CD4-positive, alpha-beta T cell (primary cell): ENCODE measurements at regions not wholly inside any gene's neighbourhood (a gene's known extent, or its start where the extent isn't known, plus 50 kb on each side); places are given as distances from the start of the nearest gene placed in this dataset.
"Not testable (repeated sequence)": the region's sequence is repeated elsewhere in the genome, so short reads cannot be mapped to it uniquely, and the experiment has no call there.

ENCODE experiments used
- ATAC-seq: fragments of 200-7000 bp; cut with Tn5 transposase; one replicate; pipeline ENCODE4 v1.10.0; 2022; ENCODE audit warnings: mild to moderate bottlenecking; ENCODE audit not compliant: poor library complexity
- CTCF ChIA-PET: fragments of 350-600 bp; sonication (Branson Sonifier 250); formaldehyde crosslinking; loops from one replicate; lab custom pipeline; 2021; ENCODE audit warnings: antibody characterized with exemption, inconsistent platforms; lab: Charles Lee
- POLR2A ChIA-PET: fragments of 350-600 bp; sonication (Branson Sonifier 250); formaldehyde crosslinking; loops from one replicate; lab custom pipeline; 2021; ENCODE audit warnings: antibody characterized with exemption, inconsistent platforms; lab: Charles Lee
- DNase-seq, 14 experiments: peaks; one replicate each; pipeline ENCODE4 v3.0.0-alpha.2; 2013 to 2020; ENCODE audit warnings: mixed read lengths in 2 of 14
- H3K27ac ChIP-seq, 2 donors: one replicate each; pipeline versions ENCODE4 v1.5.1 to v1.7.0; 2013; ENCODE audit warnings: low read length in 2 of 2, low read depth in 1 of 2, mild to moderate bottlenecking in 1 of 2
- H3K27me3 ChIP-seq, 2 experiments: 1 replicate in 1 of 2; 2 replicates in 1 of 2; pipeline versions ENCODE4 v1.6.1 to v1.7.0; 2013; ENCODE audit warnings: low read length in 2 of 2, control low read depth in 1 of 2, mild to moderate bottlenecking in 1 of 2, moderate library complexity in 1 of 2; ENCODE audit not compliant: insufficient read depth in 2 of 2, control insufficient read depth in 1 of 2
- H3K36me3 ChIP-seq: one replicate; pipeline ENCODE4 v1.6.1; 2013; ENCODE audit warnings: low read length, control low read depth; ENCODE audit not compliant: insufficient read depth
- H3K4me1 ChIP-seq: one replicate; pipeline ENCODE4 v1.6.1; 2013; ENCODE audit warnings: low read length, control low read depth; ENCODE audit not compliant: insufficient read depth
- H3K4me3 ChIP-seq: one replicate; pipeline ENCODE4 v1.5.1; 2013; ENCODE audit warnings: mild to moderate bottlenecking, low read length, moderate library complexity
- H3K9me3 ChIP-seq, 2 experiments: 1 replicate in 1 of 2; 2 replicates in 1 of 2; pipeline versions ENCODE4 v1.6.1 to v1.7.0; 2013; ENCODE audit warnings: low read length in 2 of 2, mild to moderate bottlenecking in 2 of 2, control low read depth in 1 of 2, moderate library complexity in 1 of 2; ENCODE audit not compliant: control insufficient read depth in 1 of 2, insufficient read depth in 1 of 2
- H3K27ac Mint-ChIP-seq: one replicate; pipeline ENCODE4 v1.8.0; 2020; ENCODE audit warnings: mixed read lengths
- H3K27me3 Mint-ChIP-seq: one replicate; pipeline ENCODE4 v1.8.0; 2021; ENCODE audit warnings: mixed read lengths
- H3K36me3 Mint-ChIP-seq: one replicate; pipeline ENCODE4 v1.8.0; 2021; ENCODE audit warnings: low read depth, mixed read lengths
- H3K4me1 Mint-ChIP-seq: one replicate; pipeline ENCODE4 v1.8.0; 2021; ENCODE audit warnings: low read depth, mixed read lengths
- H3K4me3 Mint-ChIP-seq: one replicate; pipeline ENCODE4 v1.8.0; 2020; ENCODE audit warnings: mild to moderate bottlenecking, mixed read lengths
- H3K9me3 Mint-ChIP-seq: one replicate; pipeline ENCODE4 v1.8.0; 2020; ENCODE audit warnings: mixed read lengths
- CTCF ChIP-seq: fragments of 200-600 bp; IDR thresholded peaks from one replicate; pipeline ENCODE4 v1.8.0; 2022; ENCODE audit warnings: antibody characterized with exemption, mild to moderate bottlenecking
- intact Hi-C, 2 experiments: fragments of 100-400 bp; cut with DNase I in 1 of 2; cut with micrococcal nuclease in 1 of 2; formaldehyde crosslinking; loops; one replicate each; pipeline versions ENCODE4 v1.15.1 to v1.9.0; 2023 to 2025; cut with DNase I, micrococcal nuclease

DNA sequence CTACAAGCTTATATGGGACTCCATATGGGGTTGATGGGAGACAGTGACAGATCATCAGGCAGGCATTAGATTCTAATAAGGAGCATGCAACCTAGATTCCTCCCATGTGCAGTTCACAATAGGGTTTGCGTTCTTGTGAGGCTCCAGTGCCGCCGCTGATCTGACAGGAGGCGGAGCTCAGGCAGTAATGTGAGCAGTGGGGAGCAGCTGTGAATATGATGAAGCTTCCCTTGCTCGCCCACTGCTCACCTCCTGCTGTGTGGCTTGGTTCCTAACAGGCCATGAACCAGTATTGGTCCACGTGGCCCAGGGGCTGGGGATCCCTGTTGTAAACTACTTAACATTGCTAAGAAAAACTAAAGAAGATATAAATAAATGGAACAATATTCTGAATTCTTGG lies 378.4 kb downstream of the KCNRG start:
- Mint-ChIP-seq H3K4me3 (no peak overlapping the region), H3K27me3 (no peaks in the 10 kb centered on the region), H3K9me3 (no peaks in the 10 kb centered on the region), H3K27ac (no peak overlapping the region), H3K4me1 (no peaks in the 10 kb centered on the region), H3K36me3 (no peaks in the 10 kb centered on the region)
- no peaks in the 10 kb centered on the region for H3K9me3 ChIP-seq
- ChIA-PET CTCF (no interaction called here), POLR2A (no interaction called here)
- H3K27ac ChIP-seq: no peak overlapping the region
- ATAC-seq (no peak), DNase-seq (no peak)
- intact Hi-C loops: no loop called here
- H3K4me3 ChIP-seq: no peak overlapping the region
- H3K27me3 ChIP-seq: no peaks in the 10 kb centered on the region
- H3K36me3 ChIP-seq: no peaks in the 10 kb centered on the region
- no peak for TF ChIP-seq CTCF
- no peaks in the 10 kb centered on the region for H3K4me1 ChIP-seq

DNA sequence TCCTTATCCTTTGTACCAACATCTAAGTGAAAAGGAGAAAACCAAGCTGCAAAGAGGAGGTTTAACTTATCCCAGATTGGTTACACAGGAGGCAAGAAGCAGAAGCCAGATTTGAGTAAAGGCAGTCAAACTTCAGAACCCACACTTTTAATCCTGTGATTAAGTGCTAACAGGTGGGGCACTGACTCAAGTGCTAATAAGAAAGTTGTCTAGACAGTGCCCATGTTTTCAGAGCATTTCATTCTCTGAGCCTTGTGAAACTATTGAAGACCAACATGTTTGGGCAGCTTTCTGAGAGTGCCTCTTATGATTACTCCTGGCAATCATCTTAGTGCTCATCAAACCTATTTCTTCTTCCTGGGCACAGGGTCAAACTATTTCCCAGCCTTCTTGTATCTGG lies 380.8 kb downstream of the KCNRG start:
- no peak for DNase-seq
- H3K27me3 ChIP-seq: no peaks in the 10 kb centered on the region
- H3K9me3 Mint-ChIP-seq: no peaks in the 10 kb centered on the region
- no peak overlapping the region for H3K4me3 ChIP-seq
- H3K27ac ChIP-seq: no peak overlapping the region
- H3K4me1 ChIP-seq: no peaks in the 10 kb centered on the region
- no peaks in the 10 kb centered on the region for H3K36me3 ChIP-seq
- TF ChIP-seq CTCF: no peak
- H3K27me3 Mint-ChIP-seq: no peaks in the 10 kb centered on the region
- POLR2A ChIA-PET: no interaction called here
- H3K36me3 Mint-ChIP-seq: no peaks in the 10 kb centered on the region
- no peaks in the 10 kb centered on the region for H3K9me3 ChIP-seq
- CTCF ChIA-PET: no interaction called here
- no peak overlapping the region for H3K4me3 Mint-ChIP-seq
- intact Hi-C loops: no loop called here
- no peaks in the 10 kb centered on the region for H3K4me1 Mint-ChIP-seq
- no peak overlapping the region for H3K27ac Mint-ChIP-seq
- no peak for ATAC-seq

DNA sequence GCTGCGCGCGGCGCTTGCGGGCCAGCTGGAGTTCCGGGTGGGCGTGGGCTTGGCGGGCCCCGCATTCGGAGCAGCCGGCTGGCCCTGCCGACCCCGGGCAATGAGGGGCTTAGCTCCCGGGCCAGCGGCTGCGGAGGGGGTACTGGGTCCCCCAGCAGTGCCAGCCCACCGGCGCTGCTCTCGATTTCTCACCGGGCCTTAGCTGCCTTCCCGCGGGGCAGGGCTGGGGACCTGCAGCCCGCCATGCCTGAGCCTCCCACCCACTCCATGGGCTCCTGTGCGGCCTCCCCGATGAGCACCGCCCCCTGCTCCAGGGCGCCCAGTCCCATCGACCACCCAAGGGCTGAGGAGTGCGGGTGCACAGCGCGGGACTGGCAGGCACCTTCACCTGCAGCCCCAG lies 381.4 kb downstream of the KCNRG start:
- ATAC-seq, H3K27me3 Mint-ChIP-seq, H3K4me3 Mint-ChIP-seq, CTCF ChIA-PET, H3K4me3 ChIP-seq, H3K4me1 ChIP-seq, H3K9me3 ChIP-seq, H3K9me3 Mint-ChIP-seq, POLR2A ChIA-PET, DNase-seq, H3K27ac ChIP-seq, H3K27me3 ChIP-seq, H3K4me1 Mint-ChIP-seq, H3K36me3 ChIP-seq, H3K27ac Mint-ChIP-seq, H3K36me3 Mint-ChIP-seq, intact Hi-C loops: not testable (repeated sequence)

DNA sequence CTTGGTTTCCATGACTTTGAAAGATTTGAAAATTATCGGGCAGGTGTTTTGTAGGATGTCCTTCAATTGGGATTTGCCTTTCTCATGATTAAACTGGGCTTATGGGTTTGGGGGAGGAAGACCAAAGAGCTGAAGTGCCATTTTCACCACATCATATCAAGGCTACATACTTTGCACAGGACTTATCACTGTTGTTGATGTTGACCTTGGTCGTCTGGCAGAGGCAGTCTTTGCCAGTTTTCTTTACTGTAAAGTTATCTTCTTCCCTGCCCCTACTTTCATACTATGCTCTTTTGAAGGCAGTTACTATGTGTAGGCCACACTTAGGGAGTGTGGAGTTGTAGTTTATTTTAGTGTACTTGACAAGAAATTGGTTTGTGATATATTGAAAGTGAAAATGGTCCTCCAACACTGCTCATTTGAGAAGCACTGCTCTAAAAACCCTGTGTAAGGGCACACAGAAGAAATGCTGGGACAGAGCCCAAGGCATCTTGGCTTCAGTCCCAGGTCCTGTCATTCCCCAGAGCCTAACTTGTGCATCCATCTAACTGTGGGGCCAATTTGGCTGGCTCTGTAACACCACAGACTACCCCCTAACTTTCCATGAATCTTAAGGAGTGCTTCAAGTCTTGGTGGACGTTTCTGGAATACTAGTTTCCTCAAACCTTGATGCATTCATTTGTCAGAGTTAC lies 384.9 kb downstream of the KCNRG start:
- H3K4me1 Mint-ChIP-seq: no peaks in the 10 kb centered on the region
- no peak for TF ChIP-seq CTCF
- intact Hi-C loops: no loop called here
- Histone ChIP-seq H3K27me3 (no peaks in the 10 kb centered on the region), H3K36me3 (no peaks in the 10 kb centered on the region), H3K27ac (no peak overlapping the region), H3K4me1 (no peaks in the 10 kb centered on the region), H3K9me3 (no peaks in the 10 kb centered on the region), H3K4me3 (no peak overlapping the region)
- CTCF ChIA-PET: no interaction called here
- H3K4me3 Mint-ChIP-seq: no peak overlapping the region
- no peak overlapping the region for H3K27ac Mint-ChIP-seq
- ATAC-seq (no peak), DNase-seq (no peak)
- no peaks in the 10 kb centered on the region for H3K36me3 Mint-ChIP-seq
- POLR2A ChIA-PET: no interaction called here
- no peaks in the 10 kb centered on the region for H3K9me3 Mint-ChIP-seq
- H3K27me3 Mint-ChIP-seq: no peaks in the 10 kb centered on the region
